DND-41 (cell line): ENCODE measurements at regions not wholly inside any gene's neighbourhood (a gene's known extent, or its start where the extent isn't known, plus 50 kb on each side); places are given as distances from the start of the nearest gene placed in this dataset.

Experiments
- CTCF ChIP-seq: IDR thresholded peaks from 2 replicates; pipeline ENCODE4 v1.5.1; 2012; ENCODE audit warnings: borderline replicate concordance, low read length, moderate library complexity, mild to moderate bottlenecking; ENCODE audit not compliant: poor library complexity, severe bottlenecking; ENCODE audit errors: extremely low read depth
- EZH2 ChIP-seq: IDR thresholded peaks from 3 replicates; pipeline ENCODE4 v1.6.1; 2012; ENCODE audit warnings: borderline replicate concordance, low read depth, mild to moderate bottlenecking, moderate library complexity, low read length, inconsistent platforms; ENCODE audit not compliant: severe bottlenecking

- no peak for TF ChIP-seq CTCF
- no peak for TF ChIP-seq EZH2
Observed at GRCh38 chr4:103982454-103982853, 262.7 kb upstream of the TACR3 start.
